ENCODE measurements at regions not wholly inside any gene's neighbourhood (a gene's known extent, or its start where the extent isn't known, plus 50 kb on each side); places are given as distances from the start of the nearest gene placed in this dataset.

GRCh38 chr7:25712500-25712899 lies 439.5 kb upstream of the NFE2L3 start:
- ChIA-PET CTCF (no interaction called here), POLR2A (no interaction called here)
- no peak overlapping the region for H3K4me3 ChIP-seq (ENCODE audit: control extremely low read depth in 1 of 5, extremely low read depth in 1 of 5, insufficient read depth in 1 of 5, low read depth in 2 of 5, low read length in 4 of 5)
- H3K9me3 ChIP-seq (ENCODE audit: control extremely low read depth in 1 of 3, control insufficient read depth in 2 of 3, insufficient read depth in 1 of 3, low read length in 2 of 3): no peaks in the 10 kb centered on the region
- H3K4me2 ChIP-seq (replicated peaks; ENCODE audit: low read depth, low read length, poor library complexity, severe bottlenecking): no peak overlapping the region
- Mint-ChIP-seq H3K27me3 (peaks cover 35% of the 10 kb centered on the region), H3K4me1 (no peaks in the 10 kb centered on the region), H3K4me3 (no peak overlapping the region), H3K9me3 (ENCODE audit: insufficient read depth) (no peaks in the 10 kb centered on the region), H3K27ac (no peak overlapping the region)
- H3K27ac ChIP-seq (ENCODE audit: low read length in 2 of 2): no peak overlapping the region
- no peak overlapping the region for H2AFZ ChIP-seq (ENCODE audit: insufficient read depth, low read depth, low read length, poor library complexity, severe bottlenecking)
- peaks cover 0 to 2% (median 0%) of the 10 kb centered on the region in 4 experiments for H3K27me3 ChIP-seq (replicated peaks in 1 of 4; ENCODE audit: control extremely low read depth in 1 of 4, control insufficient read depth in 3 of 4, insufficient read depth in 4 of 4, low read length in 3 of 4)
- H3K4me1 ChIP-seq (ENCODE audit: control insufficient read depth in 2 of 2, insufficient read depth in 2 of 2, low read length in 2 of 2): no peaks in the 10 kb centered on the region
- H3K36me3 ChIP-seq (replicated peaks in 1 of 2; ENCODE audit: control extremely low read depth in 1 of 2, control insufficient read depth in 1 of 2, extremely low read depth in 1 of 2, insufficient read depth in 2 of 2, low read length in 1 of 2): no peaks in the 10 kb centered on the region
- ATAC-seq (ENCODE audit: low read depth) (no peak), DNase-seq (no peak)
- WGBS (ENCODE audit: insufficient coverage): no CpG with 5 or more reads among the region's 1 CpG
- intact Hi-C loops (cut with micrococcal nuclease): no loop called here
- no peak overlapping the region for H3K9ac ChIP-seq (ENCODE audit: low read length)
- no peak for TF ChIP-seq CTCF (IDR thresholded peaks at IDR 0.05)
- TF ChIP-seq EZH2 (IDR thresholded peaks at IDR 0.05; ENCODE audit: borderline replicate concordance, insufficient read depth, low read depth, low read length, poor library complexity, severe bottlenecking): no peak
- H4K20me1 ChIP-seq (ENCODE audit: control insufficient read depth, insufficient read depth, low read length, poor library complexity, severe bottlenecking): no peaks in the 10 kb centered on the region
- no peaks in the 10 kb centered on the region for H3K79me2 ChIP-seq (ENCODE audit: control insufficient read depth, insufficient read depth, low read length)

- ChIA-PET POLR2A (no interaction called here), CTCF (no interaction called here)
- no peaks in the 10 kb centered on the region for H3K9me3 ChIP-seq (ENCODE audit: control extremely low read depth in 1 of 3, control insufficient read depth in 2 of 3, insufficient read depth in 1 of 3, low read length in 2 of 3)
- no peaks in the 10 kb centered on the region for H3K4me1 ChIP-seq (ENCODE audit: control insufficient read depth in 2 of 2, insufficient read depth in 2 of 2, low read length in 2 of 2)
- 84% methylated on average over 3 of the region's 5 CpGs for whole genome bisulfite sequencing (ENCODE audit: insufficient coverage)
- DNase-seq: no peak
- no peak overlapping the region for H3K4me3 ChIP-seq (ENCODE audit: control extremely low read depth in 1 of 5, extremely low read depth in 1 of 5, insufficient read depth in 1 of 5, low read depth in 2 of 5, low read length in 4 of 5)
- no peak overlapping the region for H3K27ac Mint-ChIP-seq
- no peaks in the 10 kb centered on the region for H3K79me2 ChIP-seq (ENCODE audit: control insufficient read depth, insufficient read depth, low read length)
- no peaks in the 10 kb centered on the region for H4K20me1 ChIP-seq (ENCODE audit: control insufficient read depth, insufficient read depth, low read length, poor library complexity, severe bottlenecking)
- no peak overlapping the region for H3K27ac ChIP-seq (ENCODE audit: low read length in 2 of 2)
- H3K9me3 Mint-ChIP-seq (ENCODE audit: insufficient read depth): no peaks in the 10 kb centered on the region
- intact Hi-C loops (cut with micrococcal nuclease): no loop called here
- H3K36me3 ChIP-seq (replicated peaks in 1 of 2; ENCODE audit: control extremely low read depth in 1 of 2, control insufficient read depth in 1 of 2, extremely low read depth in 1 of 2, insufficient read depth in 2 of 2, low read length in 1 of 2): no peaks in the 10 kb centered on the region
- H3K4me2 ChIP-seq (replicated peaks; ENCODE audit: low read depth, low read length, poor library complexity, severe bottlenecking): no peak overlapping the region
- ATAC-seq (ENCODE audit: low read depth): no peak
- no peak overlapping the region for H3K4me3 Mint-ChIP-seq
- TF ChIP-seq EZH2 (IDR thresholded peaks at IDR 0.05; ENCODE audit: borderline replicate concordance, insufficient read depth, low read depth, low read length, poor library complexity, severe bottlenecking) (no peak), CTCF (IDR thresholded peaks at IDR 0.05) (no peak)
- H3K27me3 Mint-ChIP-seq: peaks cover 45% of the 10 kb centered on the region
- H3K9ac ChIP-seq (ENCODE audit: low read length): no peak overlapping the region
- H3K4me1 Mint-ChIP-seq: no peaks in the 10 kb centered on the region
- H3K27me3 ChIP-seq (replicated peaks in 1 of 4; ENCODE audit: control extremely low read depth in 1 of 4, control insufficient read depth in 3 of 4, insufficient read depth in 4 of 4, low read length in 3 of 4): peaks cover 0 to 2% (median 0%) of the 10 kb centered on the region in 4 experiments
- no peak overlapping the region for H2AFZ ChIP-seq (ENCODE audit: insufficient read depth, low read depth, low read length, poor library complexity, severe bottlenecking)
These were observed 438.0 kb upstream of the NFE2L3 start for GRCh38 chr7:25714013-25714412.
